Activated CD8-positive, alpha-beta T cell treated with anti-CD3 and anti-CD28 coated beads, Interleukin-2, amount 10 ng/mL, durations not matched to agents 7 days and 5 days (primary cell): ENCODE measurements at regions not wholly inside any gene's neighbourhood (a gene's known extent, or its start where the extent isn't known, plus 50 kb on each side); places are given as distances from the start of the nearest gene placed in this dataset.
"Not testable (repeated sequence)": the region's sequence is repeated elsewhere in the genome, so short reads cannot be mapped to it uniquely, and the experiment has no call there.

Source experiments
- ATAC-seq: fragments of 150-1000 bp; cut with Tn5 transposase; one replicate; pipeline ENCODE4 v1.10.0; 2021; ENCODE audit warnings: moderate library complexity
- CTCF ChIA-PET: fragments of 350-600 bp; sonication (Branson Sonifier 250); formaldehyde crosslinking; loops from one replicate; lab custom pipeline; 2021; ENCODE audit warnings: antibody characterized with exemption; lab: Charles Lee
- POLR2A ChIA-PET: fragments of 350-600 bp; sonication (Branson Sonifier 250); formaldehyde crosslinking; loops from one replicate; lab custom pipeline; 2021; ENCODE audit warnings: antibody characterized with exemption; lab: Charles Lee
- DNase-seq: peaks from one replicate; pipeline ENCODE4 v3.0.0-alpha.2; 2020
- H3K27ac Mint-ChIP-seq: one replicate; pipeline ENCODE4 v1.8.0; 2021; ENCODE audit warnings: mild to moderate bottlenecking, mixed read lengths
- H3K27me3 Mint-ChIP-seq: one replicate; pipeline ENCODE4 v1.8.0; 2021; ENCODE audit warnings: low read depth, mixed read lengths
- H3K36me3 Mint-ChIP-seq: one replicate; pipeline ENCODE4 v1.8.0; 2021; ENCODE audit warnings: low read depth, mixed read lengths
- H3K4me1 Mint-ChIP-seq: one replicate; pipeline ENCODE4 v1.8.0; 2021; ENCODE audit warnings: low read depth, mixed read lengths
- H3K4me3 Mint-ChIP-seq: one replicate; pipeline ENCODE4 v1.8.0; 2021; ENCODE audit warnings: mild to moderate bottlenecking, mixed read lengths
- H3K9me3 Mint-ChIP-seq: one replicate; pipeline ENCODE4 v1.8.0; 2022; ENCODE audit warnings: mixed read lengths; ENCODE audit not compliant: insufficient read depth

DNA sequence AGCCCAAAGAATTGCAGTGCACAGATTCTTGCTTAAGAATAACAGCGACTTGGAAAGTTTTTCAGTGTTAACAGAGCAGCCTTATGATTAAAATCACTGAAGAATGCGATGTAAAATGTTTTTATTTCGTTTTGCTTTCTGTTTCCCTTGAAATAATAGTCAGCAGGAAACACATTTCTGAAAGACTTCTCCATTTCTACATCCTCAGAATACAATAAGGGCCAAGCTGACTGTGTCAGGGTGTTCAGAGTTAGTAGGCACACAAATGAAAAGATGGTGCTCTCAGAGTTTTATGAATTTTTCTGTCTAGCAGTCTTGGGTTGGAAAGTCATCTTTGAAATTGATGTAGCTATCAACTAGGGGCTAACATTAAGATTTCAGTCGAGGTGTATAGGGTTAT, 582.9 kb upstream of the RBFOX1 start:
- Mint-ChIP-seq H3K36me3 (no peaks in the 10 kb centered on the region), H3K4me3 (no peak overlapping the region), H3K9me3 (peaks cover under 1% of the 10 kb centered on the region), H3K27ac (no peak overlapping the region), H3K4me1 (no peaks in the 10 kb centered on the region), H3K27me3 (no peaks in the 10 kb centered on the region)
- POLR2A ChIA-PET, result no interaction called here
- DNase-seq, result no peak
- no peak for ATAC-seq
- CTCF ChIA-PET, result no interaction called here

DNA sequence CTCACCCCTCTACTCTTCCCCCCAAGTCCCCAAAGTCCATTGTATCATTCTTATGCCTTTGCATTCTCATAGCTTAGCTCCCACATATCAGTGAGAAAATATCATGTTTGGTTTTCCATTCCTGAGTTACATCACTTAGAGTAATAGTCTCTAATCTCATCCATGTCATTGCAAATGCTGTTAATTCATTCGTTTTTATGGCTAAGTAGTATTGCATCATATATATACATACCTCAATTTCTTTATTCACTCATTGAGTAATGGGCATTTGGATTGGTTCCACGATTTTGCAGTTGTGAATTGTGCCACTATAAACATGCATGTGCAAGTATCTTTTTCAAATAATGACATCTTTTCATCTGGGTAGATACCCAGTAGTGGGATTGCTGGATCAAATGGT, 596.3 kb upstream of the RBFOX1 start:
- ATAC-seq, CTCF ChIA-PET, H3K4me3 Mint-ChIP-seq, DNase-seq, H3K36me3 Mint-ChIP-seq, H3K27me3 Mint-ChIP-seq, H3K27ac Mint-ChIP-seq, POLR2A ChIA-PET, H3K4me1 Mint-ChIP-seq: not testable (repeated sequence)
- peaks cover 11% of the 10 kb centered on the region for H3K9me3 Mint-ChIP-seq

DNA sequence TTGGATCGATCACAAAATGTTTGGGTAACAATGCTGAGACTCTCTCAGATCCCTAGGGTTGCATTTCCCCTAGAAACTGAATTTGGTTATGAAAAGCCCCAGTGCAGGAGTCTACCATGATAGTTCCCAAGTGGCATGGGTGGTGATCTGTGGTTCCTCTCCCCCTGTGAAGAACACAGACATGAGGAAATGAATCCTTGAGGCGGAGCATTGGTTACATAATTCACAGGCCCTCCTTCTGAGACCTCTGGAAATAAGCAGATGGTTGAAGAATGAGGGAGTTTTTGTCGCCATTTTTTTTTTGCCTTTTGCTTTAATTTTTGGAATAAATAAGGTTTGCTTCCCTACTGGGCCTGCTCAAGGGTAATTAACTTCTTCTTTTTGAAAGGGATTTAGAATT, 597.0 kb upstream of the RBFOX1 start:
- H3K9me3 Mint-ChIP-seq, result peaks cover 8% of the 10 kb centered on the region
- DNase-seq (no peak), ATAC-seq (no peak)
- H3K4me1 Mint-ChIP-seq, result no peaks in the 10 kb centered on the region
- H3K36me3 Mint-ChIP-seq, result no peaks in the 10 kb centered on the region
- CTCF ChIA-PET, result no interaction called here
- no peak overlapping the region for H3K4me3 Mint-ChIP-seq
- no peak overlapping the region for H3K27ac Mint-ChIP-seq
- H3K27me3 Mint-ChIP-seq, result no peaks in the 10 kb centered on the region
- POLR2A ChIA-PET, result no interaction called here

DNA sequence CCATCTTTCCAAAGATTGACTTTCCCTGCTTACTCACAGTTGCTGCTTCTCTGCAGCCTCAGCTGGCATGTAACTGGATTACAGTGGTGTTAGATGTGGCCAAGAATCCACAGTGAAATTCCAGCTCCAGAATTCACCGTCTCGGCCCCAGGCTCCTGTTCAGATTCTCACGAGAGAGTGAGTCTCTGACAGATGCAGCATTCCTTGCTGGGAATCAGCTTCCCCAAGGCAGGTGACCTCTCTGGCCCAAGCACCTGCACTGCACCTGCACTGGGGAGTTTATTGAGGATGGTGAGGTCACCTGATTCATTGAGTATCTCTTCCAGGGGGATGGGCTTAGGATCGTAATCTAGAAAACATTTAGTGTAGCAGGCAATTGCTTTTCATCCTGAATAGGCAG, 600.5 kb upstream of the RBFOX1 start:
- POLR2A ChIA-PET, result no interaction called here
- Mint-ChIP-seq H3K4me1 (no peaks in the 10 kb centered on the region), H3K4me3 (no peak overlapping the region), H3K9me3 (no peaks in the 10 kb centered on the region), H3K27me3 (no peaks in the 10 kb centered on the region), H3K36me3 (no peaks in the 10 kb centered on the region), H3K27ac (no peak overlapping the region)
- ATAC-seq, result no peak
- CTCF ChIA-PET, result no interaction called here
- no peak for DNase-seq

DNA sequence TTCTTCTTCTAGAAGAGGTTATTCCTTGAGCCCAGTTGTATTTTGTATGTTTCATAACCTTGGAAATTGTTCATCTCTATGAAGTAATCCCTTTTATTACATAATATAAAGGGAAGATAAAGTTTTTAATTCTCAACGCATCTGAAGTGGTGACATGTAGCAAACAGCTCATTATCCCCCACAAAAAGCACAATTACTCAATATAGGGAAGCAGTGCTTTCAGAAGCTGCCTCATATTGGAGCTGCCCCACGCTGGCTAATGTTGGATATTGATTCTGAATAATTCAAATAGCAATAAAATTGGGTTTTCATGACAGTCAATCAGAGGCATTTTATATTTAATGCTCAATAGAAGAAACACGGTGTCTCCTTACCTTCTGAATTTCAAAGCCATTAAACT, 604.3 kb upstream of the RBFOX1 start:
- H3K9me3 Mint-ChIP-seq, result no peaks in the 10 kb centered on the region
- DNase-seq (no peak), ATAC-seq (no peak)
- POLR2A ChIA-PET, result no interaction called here
- H3K27me3 Mint-ChIP-seq, result no peaks in the 10 kb centered on the region
- no peak overlapping the region for H3K27ac Mint-ChIP-seq
- CTCF ChIA-PET, result no interaction called here
- H3K4me1 Mint-ChIP-seq, result no peaks in the 10 kb centered on the region
- no peak overlapping the region for H3K4me3 Mint-ChIP-seq
- no peaks in the 10 kb centered on the region for H3K36me3 Mint-ChIP-seq

DNA sequence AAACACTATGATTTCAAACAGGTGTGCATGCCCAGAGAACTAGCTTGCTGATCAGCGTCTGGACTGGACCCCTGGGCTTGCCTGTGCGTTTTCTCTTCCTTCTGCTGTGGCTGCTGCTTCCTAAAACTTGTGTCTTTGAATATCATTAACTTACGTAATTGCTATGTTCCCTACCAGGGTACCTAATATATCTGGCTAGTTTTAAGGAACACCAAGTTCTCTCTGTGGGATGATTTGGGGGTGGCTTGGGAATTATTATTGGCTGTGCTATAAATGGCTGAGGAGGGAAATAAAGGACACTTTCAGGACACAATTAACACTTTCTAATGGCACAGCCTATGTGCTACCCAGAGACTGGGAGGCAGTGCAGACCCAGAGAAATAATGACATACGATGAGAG, 606.0 kb upstream of the RBFOX1 start:
- DNase-seq, result no peak
- no peak for ATAC-seq
- no peaks in the 10 kb centered on the region for H3K27me3 Mint-ChIP-seq
- no peaks in the 10 kb centered on the region for H3K36me3 Mint-ChIP-seq
- H3K27ac Mint-ChIP-seq, result no peak overlapping the region
- H3K4me1 Mint-ChIP-seq, result no peaks in the 10 kb centered on the region
- H3K9me3 Mint-ChIP-seq, result peaks cover 4% of the 10 kb centered on the region
- no peak overlapping the region for H3K4me3 Mint-ChIP-seq
- CTCF ChIA-PET, result no interaction called here
- POLR2A ChIA-PET, result no interaction called here

DNA sequence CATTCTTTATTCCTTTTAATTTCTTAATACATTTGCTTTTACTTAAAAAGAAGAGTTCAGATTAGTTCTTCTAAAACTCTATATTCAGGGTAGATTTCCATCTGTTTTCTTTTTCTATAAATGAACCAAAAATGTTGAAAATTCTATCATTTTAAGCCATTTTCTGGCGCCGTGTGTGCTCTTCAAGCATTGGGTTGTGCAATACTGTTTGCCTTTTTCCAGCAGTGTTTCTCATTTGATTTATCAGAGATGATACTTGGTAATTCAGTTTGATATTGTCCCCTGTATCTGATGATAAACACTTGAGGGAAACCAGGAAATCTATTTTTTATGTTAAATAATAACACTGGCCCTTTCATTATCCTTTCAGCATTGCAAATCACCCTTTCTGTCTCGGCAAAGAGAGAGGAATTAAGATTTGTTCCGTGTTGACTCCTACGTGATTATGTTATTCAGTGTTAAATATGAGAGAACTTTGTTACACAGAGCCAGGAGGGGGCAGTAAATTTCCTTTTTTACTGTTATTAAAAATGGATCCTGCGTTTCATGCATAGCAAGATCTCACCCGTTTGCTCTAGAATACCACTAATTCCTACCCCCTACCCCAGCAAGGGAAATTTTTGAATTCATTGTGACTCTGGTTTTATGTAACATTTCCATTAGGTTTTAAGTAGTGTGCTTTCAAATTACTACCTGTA, 606.9 kb upstream of the RBFOX1 start:
- DNase-seq, result no peak
- no peaks in the 10 kb centered on the region for H3K27me3 Mint-ChIP-seq
- ChIA-PET CTCF (no interaction called here), POLR2A (no interaction called here)
- no peak overlapping the region for H3K27ac Mint-ChIP-seq
- no peak for ATAC-seq
- H3K36me3 Mint-ChIP-seq, result no peaks in the 10 kb centered on the region
- H3K4me3 Mint-ChIP-seq, result no peak overlapping the region
- H3K9me3 Mint-ChIP-seq, result peaks cover 4% of the 10 kb centered on the region
- H3K4me1 Mint-ChIP-seq, result no peaks in the 10 kb centered on the region

DNA sequence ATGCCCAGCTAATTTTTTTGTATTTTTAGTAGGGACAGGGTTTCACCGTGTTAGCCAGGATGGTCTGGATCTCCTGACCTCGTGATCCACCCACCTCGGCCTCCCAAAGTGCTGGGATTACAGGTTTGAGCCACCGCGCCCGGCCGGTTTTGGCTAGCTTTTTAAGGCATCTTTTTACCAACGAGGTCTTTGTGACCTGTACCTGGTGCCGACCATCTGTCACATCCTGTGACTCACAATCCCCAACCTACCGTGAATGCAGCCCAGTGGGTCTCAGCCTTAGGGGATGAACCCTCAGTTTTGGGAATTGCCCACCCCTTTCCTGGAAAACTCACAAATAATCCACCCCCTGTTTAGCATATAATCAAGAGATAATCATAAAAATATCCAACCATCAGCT, 607.4 kb upstream of the RBFOX1 start:
- H3K4me3 Mint-ChIP-seq, ATAC-seq, H3K9me3 Mint-ChIP-seq, H3K4me1 Mint-ChIP-seq, H3K27me3 Mint-ChIP-seq, CTCF ChIA-PET, POLR2A ChIA-PET, DNase-seq, H3K36me3 Mint-ChIP-seq, H3K27ac Mint-ChIP-seq: not testable (repeated sequence)

DNA sequence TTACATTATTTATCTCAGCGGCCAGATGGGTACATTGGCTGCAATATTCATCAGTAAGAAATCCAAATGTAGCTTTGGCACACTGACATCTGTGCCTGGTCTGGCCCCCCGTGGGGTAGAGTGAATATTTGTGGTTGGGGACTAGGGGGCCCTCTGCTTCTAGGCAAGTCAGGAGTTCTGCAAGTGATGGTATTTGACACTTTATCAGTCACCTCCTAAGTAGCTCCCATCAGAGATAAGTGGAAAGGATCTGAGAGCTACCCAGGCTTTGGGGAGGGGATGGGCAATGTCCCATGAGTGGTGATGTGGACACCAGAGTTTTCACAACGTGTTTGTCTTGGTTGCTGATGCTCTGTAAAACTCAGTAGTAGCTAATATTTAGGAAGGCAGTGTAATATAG, 609.9 kb upstream of the RBFOX1 start:
- H3K27me3 Mint-ChIP-seq, result no peaks in the 10 kb centered on the region
- POLR2A ChIA-PET, result no interaction called here
- CTCF ChIA-PET, result interaction anchor here (0.6 kb wide), 1 partner anchor 1381 kb away, joined by 3 read pairs; no protein-coding TSS in a partner anchor
- no peak overlapping the region for H3K27ac Mint-ChIP-seq
- no peaks in the 10 kb centered on the region for H3K4me1 Mint-ChIP-seq
- H3K9me3 Mint-ChIP-seq, result peaks cover 8% of the 10 kb centered on the region
- no peaks in the 10 kb centered on the region for H3K36me3 Mint-ChIP-seq
- DNase-seq, result no peak
- H3K4me3 Mint-ChIP-seq, result no peak overlapping the region
- no peak for ATAC-seq

DNA sequence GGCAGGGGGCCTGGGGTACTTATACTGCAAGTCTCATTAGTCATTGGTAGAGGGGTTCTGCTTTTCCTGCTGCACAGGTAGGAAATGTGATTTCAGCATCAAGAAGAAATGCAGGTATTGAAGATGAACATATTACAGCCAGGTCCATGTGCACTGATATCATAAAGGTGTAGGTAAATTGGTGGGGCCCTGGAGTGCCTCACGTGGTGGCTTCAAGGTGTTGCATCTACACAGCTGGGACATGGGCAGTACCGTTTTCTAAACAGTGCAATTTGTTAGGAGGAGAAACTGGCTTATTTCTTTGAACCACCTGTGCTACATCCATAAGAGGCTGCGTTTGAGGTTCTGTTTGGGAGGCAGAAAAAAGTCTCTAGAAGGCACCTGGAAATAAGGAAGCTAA, 618.1 kb upstream of the RBFOX1 start:
- ChIA-PET POLR2A (no interaction called here), CTCF (no interaction called here)
- H3K36me3 Mint-ChIP-seq, result no peaks in the 10 kb centered on the region
- H3K27me3 Mint-ChIP-seq, result no peaks in the 10 kb centered on the region
- no peak overlapping the region for H3K4me3 Mint-ChIP-seq
- DNase-seq, result no peak
- H3K4me1 Mint-ChIP-seq, result no peaks in the 10 kb centered on the region
- H3K27ac Mint-ChIP-seq, result no peak overlapping the region
- ATAC-seq, result no peak
- H3K9me3 Mint-ChIP-seq, result peaks cover 5% of the 10 kb centered on the region

DNA sequence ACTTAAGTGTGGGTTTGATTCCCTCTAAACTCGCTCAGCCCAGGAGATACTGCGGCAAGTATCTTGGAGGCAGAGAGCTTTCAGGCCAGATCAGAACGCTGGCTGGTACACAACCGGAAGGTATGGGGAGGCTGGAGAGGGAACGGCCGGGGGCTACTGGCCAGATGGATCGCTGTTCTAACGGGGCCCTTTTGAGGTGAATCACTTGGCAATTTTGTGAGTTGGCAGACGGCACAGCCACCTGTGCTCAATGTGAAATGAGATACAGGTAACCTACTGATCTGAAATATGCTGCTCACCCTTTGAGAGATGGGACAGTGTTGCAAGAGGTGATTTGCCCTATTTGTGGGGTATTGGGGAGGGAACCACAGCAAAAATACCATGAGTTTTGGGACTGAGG, 622.9 kb upstream of the RBFOX1 start:
- Mint-ChIP-seq H3K9me3 (peaks cover 16% of the 10 kb centered on the region), H3K36me3 (no peaks in the 10 kb centered on the region), H3K27me3 (no peaks in the 10 kb centered on the region), H3K4me1 (no peaks in the 10 kb centered on the region), H3K4me3 (no peak overlapping the region), H3K27ac (no peak overlapping the region)
- DNase-seq (no peak), ATAC-seq (no peak)
- POLR2A ChIA-PET, result no interaction called here
- CTCF ChIA-PET, result no interaction called here

DNA sequence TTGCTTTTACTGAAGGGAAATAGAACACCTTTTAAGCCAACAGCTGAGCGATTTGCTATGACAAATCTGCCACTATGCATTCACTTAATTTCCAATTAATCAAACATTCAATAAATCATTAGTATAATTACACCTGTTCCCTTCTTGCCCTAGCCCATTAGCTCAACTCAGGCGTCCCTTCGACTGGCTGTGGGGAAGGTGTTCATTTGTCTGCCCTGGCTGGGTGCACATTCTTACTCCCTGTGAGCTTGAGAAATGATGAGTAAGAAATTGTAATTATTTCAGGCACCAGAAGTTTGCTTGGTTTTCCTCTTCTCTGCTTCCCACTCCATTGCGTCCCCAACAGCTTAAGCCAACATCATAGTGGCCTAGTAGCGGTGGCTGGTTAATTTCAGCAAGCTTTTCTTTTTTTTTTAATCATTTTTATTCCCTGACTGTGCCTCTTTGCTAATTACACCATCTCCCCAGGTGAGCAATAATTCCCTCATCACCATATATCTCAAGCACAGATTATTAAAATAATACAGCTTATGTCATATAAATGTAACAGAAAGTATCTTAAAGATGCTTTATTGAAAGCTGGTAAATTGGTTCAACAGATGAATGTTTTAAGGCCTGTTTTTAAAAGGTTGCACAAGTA, 623.9 kb upstream of the RBFOX1 start:
- no peaks in the 10 kb centered on the region for H3K27me3 Mint-ChIP-seq
- no peak overlapping the region for H3K27ac Mint-ChIP-seq
- H3K36me3 Mint-ChIP-seq, result no peaks in the 10 kb centered on the region
- ATAC-seq, result no peak
- H3K4me1 Mint-ChIP-seq, result no peaks in the 10 kb centered on the region
- peaks cover 16% of the 10 kb centered on the region for H3K9me3 Mint-ChIP-seq
- no peak for DNase-seq
- ChIA-PET POLR2A (no interaction called here), CTCF (no interaction called here)
- H3K4me3 Mint-ChIP-seq, result no peak overlapping the region
